NCI-H345 (cell line): ENCODE measurements at regions not wholly inside any gene's neighbourhood (a gene's known extent, or its start where the extent isn't known, plus 50 kb on each side); places are given as distances from the start of the nearest gene placed in this dataset.

ENCODE experiments used
- DNase-seq: peaks from one replicate; lab custom pipeline; 2025; lab: John Stamatoyannopoulos, UW

DNA sequence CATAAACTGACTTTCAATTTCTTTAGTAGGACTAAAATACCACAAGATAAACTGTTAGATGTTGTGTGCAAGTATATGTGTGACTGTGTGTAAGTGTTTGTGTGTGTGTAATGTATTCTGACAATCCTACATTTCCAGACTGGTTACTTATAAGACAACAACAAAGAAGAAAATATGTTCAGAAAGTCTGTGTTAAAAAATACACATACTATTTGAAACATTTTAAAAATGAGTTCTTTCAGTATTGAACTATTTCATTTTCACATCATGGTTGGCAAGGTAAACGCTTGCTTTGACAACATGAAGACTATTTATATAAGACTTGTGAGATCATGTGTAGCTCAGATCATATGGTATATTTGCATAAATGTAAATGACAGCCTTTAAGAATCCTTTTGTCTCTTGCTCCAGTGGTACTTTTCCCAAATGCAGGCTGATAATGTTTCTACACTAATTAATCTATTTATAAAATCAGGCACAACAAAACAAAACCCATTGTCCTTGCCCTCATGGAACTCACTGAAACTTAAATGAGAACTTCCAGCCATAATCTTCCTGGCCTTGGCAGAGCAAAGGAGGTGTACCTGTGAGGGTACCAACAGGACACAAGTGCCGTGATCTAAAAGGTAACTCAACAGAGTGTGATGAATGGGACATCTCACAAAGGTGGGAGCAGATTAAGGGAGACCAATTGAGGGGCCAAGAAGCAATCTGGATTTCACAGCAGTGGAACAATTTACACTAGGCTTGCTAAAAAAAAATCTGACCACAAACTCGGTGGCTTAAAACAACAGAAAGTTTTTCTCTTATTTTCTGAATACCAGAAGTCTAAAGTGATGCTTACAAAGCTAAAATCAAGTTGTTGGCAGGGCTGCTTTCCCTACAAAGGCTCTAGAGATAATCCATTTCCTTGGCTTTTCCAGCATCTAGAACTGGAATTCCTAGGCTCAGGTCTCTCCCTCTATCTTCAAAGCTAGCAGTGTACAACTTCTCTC, 349.0 kb downstream of the TBC1D4 start:
- DNase-seq: no peak

DNA sequence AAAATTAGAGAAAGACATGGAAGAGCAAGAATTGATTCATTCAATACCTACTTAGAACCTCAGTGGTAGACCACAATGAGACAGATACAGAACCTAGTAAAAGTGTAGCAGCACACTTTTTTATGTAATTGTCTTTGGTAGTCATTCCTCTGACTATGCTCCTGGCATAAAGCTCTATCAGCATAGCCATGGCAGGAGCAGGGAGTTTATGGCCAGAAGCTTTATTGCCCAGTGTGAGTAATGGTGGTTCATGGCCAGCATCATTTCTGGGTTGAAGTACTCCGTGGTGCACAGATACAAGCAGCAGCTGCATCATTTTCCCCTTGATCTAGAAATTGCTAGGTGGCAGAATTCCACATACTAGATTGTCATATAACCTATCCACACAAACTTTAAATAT, 352.6 kb downstream of the TBC1D4 start:
- no peak for DNase-seq

DNA sequence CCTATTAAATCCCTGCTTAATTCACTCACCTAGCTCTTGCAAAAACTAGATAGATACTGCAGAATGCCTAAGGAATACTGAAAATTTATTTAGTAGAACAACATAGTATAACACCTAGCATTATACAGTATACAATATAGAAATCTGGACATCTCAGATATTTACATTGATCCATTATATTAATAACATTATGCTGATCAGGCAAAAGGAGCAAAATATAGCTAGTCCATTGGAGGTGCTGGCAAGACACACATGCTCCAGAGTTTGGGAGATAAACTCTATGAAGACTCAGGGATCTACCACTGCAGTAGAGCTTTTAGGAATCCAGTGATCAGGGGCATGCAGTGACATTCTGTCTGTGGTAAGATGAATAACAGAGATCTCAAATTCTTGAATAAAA, 357.6 kb downstream of the TBC1D4 start:
- DNase-seq: no peak

DNA sequence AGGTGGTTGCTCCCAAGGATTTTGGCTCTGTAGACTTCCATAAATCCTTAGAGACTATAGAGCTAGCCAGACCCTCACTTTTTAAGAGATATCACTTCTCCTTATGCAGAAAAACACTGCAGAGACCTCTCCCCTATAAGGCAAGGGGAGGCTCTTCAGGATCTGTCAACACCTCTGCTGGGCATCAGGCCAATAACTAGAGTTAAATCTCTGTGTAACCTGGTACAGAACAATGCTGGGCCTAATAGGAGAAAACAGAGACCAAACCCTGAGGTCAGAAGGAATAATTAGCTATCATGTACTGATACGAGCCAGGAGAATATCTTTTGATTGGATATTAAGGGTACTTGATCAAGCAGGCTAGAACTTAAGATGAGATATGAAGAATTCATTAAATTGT, 358.5 kb downstream of the TBC1D4 start:
- DNase-seq: no peak

DNA sequence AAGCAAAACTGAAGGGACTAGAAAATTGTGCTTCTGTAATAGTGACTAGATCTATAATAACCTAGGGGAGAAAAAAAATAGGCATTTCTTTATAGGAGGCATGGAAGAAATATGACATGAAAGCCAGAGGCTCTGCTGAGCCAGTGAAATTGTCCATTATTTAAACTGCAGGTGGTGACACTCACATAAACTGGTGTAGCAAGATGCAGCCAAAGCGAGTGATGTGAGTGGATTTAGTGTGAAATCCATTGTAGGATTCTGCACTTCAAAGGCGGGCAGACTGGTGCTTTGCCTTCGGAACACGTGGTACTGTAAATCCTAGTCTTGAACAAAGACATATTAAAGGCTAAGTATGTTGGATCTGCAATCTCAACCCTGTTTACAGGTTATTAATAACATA, 361.9 kb downstream of the TBC1D4 start:
- peak; percentile 51 for DNase-seq

DNA sequence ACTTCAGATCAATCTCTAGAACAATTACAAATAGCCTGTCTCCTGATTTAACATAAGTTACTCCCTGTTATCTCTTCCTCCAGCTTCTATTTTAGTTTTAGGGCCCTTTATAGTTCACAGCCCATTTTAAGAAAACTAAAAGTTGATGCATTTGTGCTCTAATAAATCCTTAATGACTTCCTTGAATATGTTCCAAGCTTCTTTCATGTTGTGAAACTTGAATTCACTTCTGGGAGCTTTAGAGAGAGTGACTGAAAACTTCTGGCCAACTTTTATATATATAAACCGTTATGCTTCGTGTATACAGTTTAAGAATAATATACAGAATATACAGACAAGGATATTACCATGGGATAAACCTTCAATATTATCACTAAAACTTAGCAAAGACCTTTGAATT, 366.8 kb downstream of the TBC1D4 start:
- no peak for DNase-seq

DNA sequence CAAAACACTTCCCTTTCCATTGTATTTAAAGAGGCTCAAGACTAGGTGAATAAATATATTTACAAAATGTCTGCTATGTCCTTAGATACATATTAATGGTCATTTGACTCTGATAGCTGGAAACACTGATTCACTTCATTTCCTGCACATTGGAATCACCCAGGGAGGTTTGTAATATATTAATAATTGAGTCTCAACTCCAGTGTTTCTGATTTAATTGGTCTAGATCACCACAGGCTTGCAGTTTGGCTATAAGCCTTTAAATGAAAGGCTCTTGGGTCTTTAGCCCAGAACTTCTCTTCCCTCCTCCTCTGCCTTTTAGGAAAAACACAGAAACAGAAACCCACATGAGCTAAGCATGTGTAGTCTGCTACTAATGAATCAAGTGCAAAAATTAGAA, 378.0 kb downstream of the TBC1D4 start:
- DNase-seq: no peak

DNA sequence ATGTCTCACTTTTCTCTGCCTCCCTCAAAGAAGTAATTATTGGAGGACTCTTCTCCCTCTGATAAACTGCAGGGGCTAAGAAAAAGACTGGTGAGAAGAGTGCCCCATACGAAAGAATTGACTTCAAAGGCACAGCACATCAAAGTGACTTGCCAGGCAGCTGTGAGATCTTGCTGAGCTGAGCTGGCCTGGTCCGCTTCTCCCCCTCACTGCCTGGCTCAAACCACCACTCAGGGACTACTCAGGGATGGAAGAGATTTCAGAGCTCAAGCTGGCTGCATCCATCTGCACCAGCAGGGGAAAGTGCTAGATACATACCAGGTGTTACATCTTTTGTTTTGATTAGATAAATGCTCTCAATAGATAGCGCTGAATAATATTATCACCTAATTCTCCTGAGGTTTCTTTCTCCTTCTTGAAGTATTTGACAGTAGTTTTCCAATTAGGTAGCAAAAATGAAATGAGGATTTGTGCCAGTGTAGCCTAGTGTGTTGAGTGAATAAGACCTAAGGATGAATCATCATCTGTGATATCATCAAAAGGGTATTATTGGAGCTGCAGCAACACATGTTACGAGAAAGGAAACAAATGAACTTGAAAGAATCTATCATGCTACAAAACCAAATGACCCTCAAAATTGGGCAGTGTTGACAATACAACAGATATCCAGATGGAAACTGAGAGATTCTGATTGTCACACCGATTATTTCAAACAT, 379.8 kb downstream of the TBC1D4 start:
- DNase-seq: no peak

DNA sequence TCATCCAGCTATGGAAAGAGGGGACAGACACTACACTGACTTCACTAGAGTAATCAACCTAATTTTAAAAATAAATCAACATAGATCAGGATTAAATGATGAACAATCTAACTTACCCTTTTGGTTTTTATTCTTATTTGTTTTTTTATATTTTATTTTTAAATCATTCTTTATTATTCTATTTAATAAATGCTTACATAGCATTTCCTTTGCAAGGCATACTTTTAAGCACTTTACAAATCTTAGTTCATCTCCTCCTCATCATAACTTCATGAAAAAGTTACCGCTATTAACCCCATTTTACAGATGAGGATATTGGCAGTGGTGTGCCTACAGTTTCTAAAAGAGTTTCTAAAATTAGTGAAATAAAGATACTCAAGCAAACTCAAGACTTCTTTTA, 380.6 kb downstream of the TBC1D4 start:
- DNase-seq: no peak

DNA sequence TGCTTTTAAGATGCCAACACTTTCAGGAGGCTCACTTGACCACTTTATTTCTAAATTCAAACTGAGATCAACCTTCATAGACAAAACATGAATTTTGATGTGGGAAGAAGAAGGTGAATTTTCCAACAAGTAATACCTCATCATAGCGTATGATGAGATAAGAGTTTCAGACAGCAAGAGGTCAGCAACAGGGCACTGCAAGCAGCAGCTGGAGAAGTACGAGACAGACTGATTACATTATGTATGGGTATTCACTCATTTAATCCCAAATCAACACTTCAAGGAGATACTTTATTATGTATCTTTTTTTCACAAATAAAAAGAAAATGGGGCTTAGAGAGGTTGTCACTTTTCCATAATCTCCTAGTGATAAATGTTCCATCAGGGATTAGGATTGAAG, 389.8 kb downstream of the TBC1D4 start:
- DNase-seq: no peak

DNA sequence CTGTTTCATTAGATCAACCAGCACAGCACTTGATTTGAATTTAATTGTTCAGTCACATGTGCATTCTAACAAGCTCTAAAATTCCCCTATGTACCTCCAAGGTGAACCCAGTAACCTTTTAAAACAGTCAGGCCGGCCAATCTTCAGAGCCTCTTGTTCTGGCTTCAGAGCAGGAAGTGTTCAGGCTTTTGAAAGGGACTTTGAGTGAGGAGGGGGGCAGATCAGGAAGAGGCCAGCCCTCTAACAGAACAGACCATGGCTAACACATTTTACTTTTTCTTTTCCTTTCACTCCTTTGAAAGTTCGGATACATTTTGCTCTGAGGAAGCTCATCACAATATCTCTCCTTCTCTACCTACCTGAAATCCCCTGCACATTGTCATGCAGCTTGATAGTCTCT, 390.3 kb downstream of the TBC1D4 start:
- DNase-seq: no peak

DNA sequence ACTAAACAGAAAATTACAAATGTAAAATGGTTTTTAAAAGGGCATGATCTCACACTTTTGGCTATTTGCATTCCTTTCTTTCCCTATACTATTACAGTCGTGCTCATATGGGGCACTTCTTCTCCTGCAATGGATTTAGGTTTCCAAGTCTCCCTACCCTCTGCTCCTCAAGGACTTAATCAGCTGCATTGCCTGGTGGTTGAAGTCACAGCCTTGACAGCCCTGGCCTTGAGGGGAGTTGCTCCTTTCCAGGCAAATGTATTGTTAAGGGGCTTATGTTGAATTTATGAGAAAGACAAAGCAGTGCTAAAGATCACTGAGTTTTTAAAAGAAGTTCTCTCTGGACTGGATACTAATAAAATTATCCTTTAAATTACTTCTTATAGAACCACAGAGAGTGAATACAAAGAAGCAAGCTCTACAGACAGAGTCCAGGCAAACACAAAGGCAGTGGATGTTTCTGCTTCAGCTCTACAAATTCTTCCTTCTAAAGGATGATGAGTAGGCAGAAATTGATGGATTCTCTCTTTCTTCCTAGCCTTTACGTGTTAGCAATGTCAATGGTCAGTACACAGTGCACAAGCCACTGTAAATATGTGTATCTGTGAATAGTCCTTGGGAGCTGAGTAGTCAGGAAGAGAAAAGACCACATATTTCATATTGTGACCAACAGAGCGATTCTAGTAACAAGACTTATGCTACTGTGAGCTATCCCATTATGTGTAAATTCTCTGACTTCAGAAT, 390.9 kb downstream of the TBC1D4 start:
- no peak for DNase-seq

DNA sequence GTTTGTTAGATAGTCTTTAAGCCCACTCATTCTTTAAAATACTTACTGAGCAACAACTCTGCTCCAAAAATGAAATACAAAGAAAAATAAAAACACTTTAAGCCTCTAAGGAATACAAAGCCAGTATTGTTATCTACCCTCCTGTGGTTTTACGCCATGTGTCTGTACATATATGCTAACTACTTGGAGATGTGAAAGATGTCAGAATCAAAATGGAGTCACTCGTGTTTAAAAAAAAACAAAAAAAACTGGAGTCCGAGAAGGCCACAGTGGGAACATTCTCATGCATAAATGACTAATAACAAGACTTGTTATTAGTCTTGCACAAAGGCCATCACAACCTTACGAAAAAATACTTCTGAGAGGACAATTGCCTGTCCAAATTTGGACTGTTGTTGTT, 393.1 kb downstream of the TBC1D4 start:
- no peak for DNase-seq

DNA sequence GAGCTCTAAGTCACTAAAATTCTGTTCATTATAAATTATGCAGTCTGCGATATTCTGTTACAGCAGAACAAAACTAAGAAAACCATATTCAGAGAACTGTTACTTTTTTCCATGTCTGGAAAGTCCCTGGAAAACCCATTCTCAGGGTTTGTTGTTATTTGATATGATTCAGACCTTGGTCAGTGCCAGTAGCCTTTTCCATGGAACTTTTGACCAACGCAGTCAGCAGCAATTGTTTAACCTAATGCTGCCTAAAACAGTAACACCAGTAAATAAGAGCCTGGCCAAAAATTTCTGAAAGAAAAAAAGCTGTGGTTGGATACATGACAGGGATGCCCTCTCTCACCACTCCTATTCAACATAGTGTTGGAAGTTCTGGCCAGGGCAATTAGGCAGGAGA, 402.7 kb downstream of the TBC1D4 start:
- DNase-seq: no peak

DNA sequence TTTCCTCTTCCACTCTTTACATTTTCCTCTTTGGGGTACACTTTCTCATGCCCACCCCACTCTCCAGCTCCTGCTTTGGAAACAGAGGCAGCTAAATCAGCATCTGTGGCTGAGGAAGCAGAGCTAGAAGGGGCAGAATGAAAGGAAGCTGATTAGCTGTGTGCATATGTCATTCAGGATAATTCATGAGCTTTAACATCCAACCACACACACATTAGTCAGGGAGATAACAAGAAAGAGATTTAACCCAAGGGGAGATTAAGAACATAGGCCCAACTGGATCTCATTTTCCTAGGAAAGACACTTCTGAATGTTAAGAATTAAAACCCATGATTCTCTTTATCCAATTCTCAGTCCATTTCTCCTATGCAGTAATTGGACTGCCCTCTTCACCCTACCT, 405.5 kb downstream of the TBC1D4 start:
- no peak for DNase-seq

DNA sequence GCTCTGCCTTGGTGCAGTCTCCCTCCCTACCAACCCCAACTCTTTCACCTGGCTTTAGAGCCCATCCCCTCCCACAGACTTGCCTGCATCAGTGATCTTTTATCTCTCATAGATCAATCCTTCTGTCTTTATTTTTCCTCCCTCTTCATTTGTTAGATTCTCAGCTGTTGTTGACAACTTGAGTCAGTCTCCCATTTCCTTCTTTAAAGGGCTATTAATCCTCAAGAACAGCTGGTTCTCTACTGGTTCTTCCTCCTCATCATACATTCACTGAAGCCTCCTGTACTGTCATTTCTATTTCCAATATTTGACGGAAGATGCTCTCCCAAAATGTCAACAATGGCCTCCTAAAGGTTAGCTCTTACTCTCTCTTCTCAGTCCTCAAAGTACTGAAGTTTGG, 408.2 kb downstream of the TBC1D4 start:
- no peak for DNase-seq

DNA sequence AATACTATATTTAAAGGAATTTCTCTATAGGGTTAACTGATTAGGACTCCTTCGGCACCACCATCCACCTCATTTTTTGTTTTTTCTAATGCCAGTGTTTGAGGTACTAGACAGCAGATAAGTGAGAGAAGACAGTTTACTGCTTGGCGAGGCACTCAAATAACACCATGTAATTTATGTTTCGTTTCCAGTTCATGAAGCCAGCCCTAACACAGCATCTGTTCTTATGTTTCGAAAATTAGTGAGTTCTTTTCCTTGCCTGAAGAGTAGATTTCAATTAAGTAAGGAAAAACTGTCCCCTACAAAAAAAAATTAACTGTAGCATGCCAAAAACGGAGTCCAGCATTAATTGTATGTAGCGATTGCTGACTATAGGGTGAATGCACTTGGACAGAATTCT, 409.1 kb downstream of the TBC1D4 start:
- DNase-seq: no peak

DNA sequence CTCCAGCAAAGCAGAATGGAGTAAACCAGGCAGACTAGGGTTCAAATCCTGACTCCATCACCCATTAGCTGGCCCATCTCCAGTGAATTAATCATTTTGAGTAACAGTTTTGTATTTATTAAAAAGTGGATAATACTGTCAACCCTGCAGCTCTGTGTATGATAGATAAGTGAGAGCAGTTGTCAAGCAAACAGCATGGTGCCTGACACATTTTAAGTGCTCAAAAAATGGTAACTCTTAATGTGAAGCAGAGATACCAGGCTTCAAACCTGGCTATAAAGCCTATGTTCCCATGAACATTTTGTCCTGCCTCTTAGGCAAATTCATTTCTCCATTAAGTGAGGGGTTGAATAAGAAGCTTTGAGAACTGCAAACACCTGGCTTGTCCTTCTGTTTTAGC, 409.6 kb downstream of the TBC1D4 start:
- DNase-seq: no peak

DNA sequence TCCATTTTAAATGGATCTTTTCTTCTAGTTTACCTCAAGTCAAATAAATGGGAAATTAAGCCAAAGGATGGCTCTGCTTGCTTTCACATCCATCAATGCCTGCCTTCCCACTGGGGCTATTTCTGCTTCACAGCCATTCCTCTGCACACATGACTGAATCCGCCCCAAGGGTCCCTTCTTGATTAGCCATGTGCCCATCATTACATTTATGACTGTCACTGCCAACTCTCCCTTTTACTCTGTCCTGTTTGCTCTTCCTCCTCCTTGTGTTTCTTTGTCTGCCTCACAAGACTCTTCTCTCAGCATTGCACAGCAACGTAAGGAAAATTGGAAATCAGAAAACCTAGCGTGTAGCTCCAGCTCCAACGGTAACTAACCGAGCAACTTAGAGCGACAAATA, 410.2 kb downstream of the TBC1D4 start:
- no peak for DNase-seq

DNA sequence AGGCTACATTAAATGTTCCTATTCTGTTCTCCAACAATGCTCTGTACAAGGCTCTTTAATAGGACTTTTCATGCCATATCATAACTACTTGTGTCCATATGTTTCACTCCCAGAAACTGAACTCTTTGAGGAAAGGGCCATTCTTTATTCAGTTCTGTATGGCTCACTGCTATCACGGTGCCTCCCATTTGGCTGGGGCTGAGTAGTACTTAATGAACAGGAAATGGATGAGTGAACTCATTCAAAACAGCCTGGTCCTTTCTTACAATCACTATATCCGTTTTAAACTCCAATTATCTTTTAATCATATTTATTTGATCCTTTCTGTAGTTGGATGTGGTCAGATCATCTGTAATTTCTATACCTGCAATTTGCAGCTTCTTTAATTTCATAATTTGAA, 410.6 kb downstream of the TBC1D4 start:
- no peak for DNase-seq

DNA sequence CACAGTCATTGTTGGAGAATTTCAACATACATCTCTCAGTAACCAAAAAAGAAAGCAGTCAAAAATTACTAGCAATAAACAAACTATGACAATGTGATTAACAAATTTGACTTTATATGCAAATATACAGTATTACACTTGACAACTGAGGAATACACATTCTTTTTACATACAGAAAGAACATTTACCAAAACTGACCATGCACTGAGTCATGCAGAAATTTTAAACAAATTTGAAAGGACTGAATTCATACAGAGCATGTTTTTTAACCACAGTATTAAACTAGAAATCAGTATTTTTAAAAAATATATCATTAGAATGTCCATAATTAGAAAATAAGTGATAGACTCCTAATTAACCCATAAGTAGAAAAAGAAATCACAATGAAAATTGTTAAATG, 420.1 kb downstream of the TBC1D4 start:
- no peak for DNase-seq

DNA sequence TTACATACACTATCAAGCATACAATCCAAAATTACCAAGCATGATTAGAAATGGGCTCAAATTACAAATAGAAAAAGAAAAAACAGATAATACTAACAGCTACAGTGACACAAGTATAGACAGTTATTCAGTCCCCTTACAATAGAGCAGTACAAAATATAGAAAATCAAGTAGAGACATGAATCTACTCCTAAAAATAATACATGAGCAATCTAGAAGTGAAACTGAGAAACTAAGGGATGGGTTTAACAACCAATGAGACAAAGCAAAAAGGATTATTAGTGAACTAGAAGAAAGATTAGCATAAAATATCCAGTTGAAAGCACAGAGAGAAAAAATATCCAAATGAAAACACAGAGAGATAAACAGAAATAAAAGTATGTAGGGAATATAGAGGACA, 426.7 kb downstream of the TBC1D4 start:
- no peak for DNase-seq

DNA sequence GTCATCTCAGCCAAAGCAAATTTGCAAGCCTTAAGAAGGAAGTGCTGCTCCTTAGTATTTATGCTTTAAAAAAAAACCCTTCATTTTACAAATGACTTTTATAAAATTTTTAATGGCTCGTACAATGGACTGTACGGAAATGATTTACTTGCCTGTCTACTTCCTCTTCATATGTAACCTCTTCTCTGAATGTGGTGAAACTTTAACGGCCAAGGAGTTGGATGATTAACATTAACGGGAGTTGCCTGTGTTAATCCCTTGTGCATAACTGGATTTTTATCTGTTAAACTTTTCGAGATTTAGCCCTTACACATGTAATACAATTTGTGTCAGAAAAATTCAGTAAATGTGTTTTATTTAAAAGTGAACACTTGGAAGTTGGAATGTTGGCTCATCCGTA, 429.4 kb downstream of the TBC1D4 start:
- DNase-seq: no peak
